Left colon (tissue), 2 donors: ENCODE measurements at regions not wholly inside any gene's neighbourhood (a gene's known extent, or its start where the extent isn't known, plus 50 kb on each side); places are given as distances from the start of the nearest gene placed in this dataset.
"Not testable (repeated sequence)": the region's sequence is repeated elsewhere in the genome, so short reads cannot be mapped to it uniquely, and the experiment has no call there.

ENCODE experiments used
- ATAC-seq: fragments of 200-7000 bp; cut with Tn5 transposase; one replicate; pipeline ENCODE4 v1.9.1; 2020; ENCODE audit warnings: mild to moderate bottlenecking, moderate library complexity
- DNase-seq, 2 donors: peaks; one replicate each; pipeline ENCODE4 v3.0.0-alpha.2; 2020
- intact Hi-C, 2 donors: fragments of 100-400 bp; cut with DNase I in 1 of 2; cut with micrococcal nuclease in 1 of 2; formaldehyde crosslinking; loops; one replicate each; pipeline versions ENCODE4 v1.11.2 to v1.14.0; 2022; cut with DNase I, micrococcal nuclease
- donor health status: DM: no; HTN: no; CAD: no.
- donor health status: DM: yes; HTN: yes; CAD: no.

GRCh38 chr12:127822809-127823411, 444.1 kb upstream of the TMEM132C start:
- DNase-seq (no peak), ATAC-seq (no peak)
- intact Hi-C loops, result no loop called here

- ATAC-seq (no peak), DNase-seq (no peak)
- intact Hi-C loops, result no loop called here
These were observed 443.2 kb upstream of the TMEM132C start for GRCh38 chr12:127823801-127824200.

- intact Hi-C loops, result no loop called here
- no peak for ATAC-seq
- DNase-seq, result no peak
These were observed 437.5 kb upstream of the TMEM132C start for GRCh38 chr12:127829281-127830064.

- intact Hi-C loops, result no loop called here
- DNase-seq (no peak), ATAC-seq (no peak)
These were observed 436.9 kb upstream of the TMEM132C start for GRCh38 chr12:127830065-127830460.

- ATAC-seq, result no peak
- intact Hi-C loops, result no loop called here
These were observed 436.2 kb upstream of the TMEM132C start for GRCh38 chr12:127830730-127831129.

GRCh38 chr12:127832172-127832571, 434.8 kb upstream of the TMEM132C start:
- intact Hi-C loops, result no loop called here
- DNase-seq (no peak), ATAC-seq (no peak)

More at GRCh38 chr12:127830730-127831129, 436.2 kb upstream of the TMEM132C start:
- no peak for DNase-seq

GRCh38 chr12:127836802-127837201, 430.2 kb upstream of the TMEM132C start:
- DNase-seq, intact Hi-C loops, ATAC-seq: not testable (repeated sequence)

- ATAC-seq (no peak), DNase-seq (no peak)
- intact Hi-C loops, result no loop called here
These were observed 409.3 kb upstream of the TMEM132C start for GRCh38 chr12:127857661-127858060.

- intact Hi-C loops, result no loop called here
- ATAC-seq (no peak), DNase-seq (no peak)
These were observed 406.4 kb upstream of the TMEM132C start for GRCh38 chr12:127860536-127860935.

GRCh38 chr12:127861406-127861805, 405.6 kb upstream of the TMEM132C start:
- intact Hi-C loops, result no loop called here
- ATAC-seq (no peak), DNase-seq (no peak)

GRCh38 chr12:127873306-127873705, 393.7 kb upstream of the TMEM132C start:
- intact Hi-C loops, result no loop called here
- ATAC-seq, result no peak
- DNase-seq, result no peak

GRCh38 chr12:127881371-127882140, 385.4 kb upstream of the TMEM132C start:
- no peak for DNase-seq
- intact Hi-C loops, result no loop called here
- ATAC-seq, result no peak

GRCh38 chr12:127883013-127883412, 384.0 kb upstream of the TMEM132C start:
- ATAC-seq, result peak; percentile 98
- no peak for DNase-seq
- intact Hi-C loops, result no loop called here

GRCh38 chr12:127885954-127886750, 380.8 kb upstream of the TMEM132C start:
- ATAC-seq (no peak), DNase-seq (no peak)
- intact Hi-C loops, result no loop called here

- DNase-seq (no peak), ATAC-seq (no peak)
- intact Hi-C loops, result no loop called here
These were observed 380.1 kb upstream of the TMEM132C start for GRCh38 chr12:127886827-127887226.

GRCh38 chr12:127888943-127889719, 377.8 kb upstream of the TMEM132C start:
- ATAC-seq (no peak), DNase-seq (no peak)
- intact Hi-C loops, result no loop called here

GRCh38 chr12:127893895-127894609, 372.9 kb upstream of the TMEM132C start:
- no peak for ATAC-seq
- intact Hi-C loops, result no loop called here
- DNase-seq, result no peak

- intact Hi-C loops, result no loop called here
- DNase-seq (no peak), ATAC-seq (no peak)
These were observed 370.3 kb upstream of the TMEM132C start for GRCh38 chr12:127896661-127897060.
